ENCODE measurements at regions not wholly inside any gene's neighbourhood (a gene's known extent, or its start where the extent isn't known, plus 50 kb on each side); places are given as distances from the start of the nearest gene placed in this dataset.
A peak's percentile ranks its signal among the peaks of the same experiment; 100 is the strongest.

- H3K9me3 ChIP-seq: no peaks in the 10 kb centered on the region
- ChIA-PET CTCF (interaction anchor here (0.5 kb wide), 1 partner anchor 428 kb away, joined by 3 read pairs; no protein-coding TSS in a partner anchor), POLR2A (no interaction called here)
- no peak overlapping the region for H3K4me3 ChIP-seq (ENCODE audit: low read depth, low read length)
- H3K4me3 Mint-ChIP-seq (ENCODE audit: unreplicated experiment): no peak overlapping the region
- H3K36me3 Mint-ChIP-seq (ENCODE audit: insufficient read depth, unreplicated experiment): no peaks in the 10 kb centered on the region
- no peak for TF ChIP-seq CTCF (IDR thresholded peaks at IDR 0.05; ENCODE audit: insufficient read depth in 1 of 2, low read depth in 1 of 2, low read length in 1 of 2, severe bottlenecking in 1 of 2, unreplicated experiment in 1 of 2)
- H3K4me1 ChIP-seq: no peaks in the 10 kb centered on the region
- no peaks in the 10 kb centered on the region for H3K4me1 Mint-ChIP-seq (ENCODE audit: low read depth, unreplicated experiment)
- BruUV-seq (replicated peaks): no TSS peak
- H3K9me3 Mint-ChIP-seq (ENCODE audit: unreplicated experiment): no peaks in the 10 kb centered on the region
- intact Hi-C loops (cut with micrococcal nuclease; ENCODE audit: unreplicated experiment): no loop called here
- no peak for DNase-seq
- no peaks in the 10 kb centered on the region for H3K27me3 ChIP-seq (replicated peaks; ENCODE audit: control insufficient read depth, insufficient read depth, low read length)
- no peaks in the 10 kb centered on the region for H3K27me3 Mint-ChIP-seq (ENCODE audit: insufficient read depth, unreplicated experiment)
- no peak overlapping the region for H3K27ac Mint-ChIP-seq (ENCODE audit: unreplicated experiment)
- H3K36me3 ChIP-seq (ENCODE audit: control insufficient read depth, insufficient read depth, low read length): no peaks in the 10 kb centered on the region
Measured at GRCh38 chr7:85875398-85875797, 688.5 kb upstream of the SEMA3D start.

GRCh38 chr7:85866540-85866939, 679.7 kb upstream of the SEMA3D start:
- no peak overlapping the region for H3K4me3 Mint-ChIP-seq (ENCODE audit: unreplicated experiment)
- Histone ChIP-seq H3K4me3 (ENCODE audit: low read depth, low read length) (no peak overlapping the region), H3K36me3 (ENCODE audit: control insufficient read depth, insufficient read depth, low read length) (no peaks in the 10 kb centered on the region), H3K4me1 (no peaks in the 10 kb centered on the region), H3K27me3 (replicated peaks; ENCODE audit: control insufficient read depth, insufficient read depth, low read length) (no peaks in the 10 kb centered on the region), H3K9me3 (0 out of 2 replicates have a peak, but pooled peaks cover 3% of the 10 kb centered on the region)
- H3K4me1 Mint-ChIP-seq (ENCODE audit: low read depth, unreplicated experiment): no peaks in the 10 kb centered on the region
- intact Hi-C loops (cut with micrococcal nuclease; ENCODE audit: unreplicated experiment): no loop called here
- no peak for DNase-seq
- no peak for TF ChIP-seq CTCF (IDR thresholded peaks at IDR 0.05; ENCODE audit: insufficient read depth in 1 of 2, low read depth in 1 of 2, low read length in 1 of 2, severe bottlenecking in 1 of 2, unreplicated experiment in 1 of 2)
- ChIA-PET CTCF (no interaction called here), POLR2A (no interaction called here)
- BruUV-seq (replicated peaks): no TSS peak
- peaks cover 7% of the 10 kb centered on the region for H3K9me3 Mint-ChIP-seq (ENCODE audit: unreplicated experiment)
- H3K27me3 Mint-ChIP-seq (ENCODE audit: insufficient read depth, unreplicated experiment): peaks cover 7% of the 10 kb centered on the region
- no peaks in the 10 kb centered on the region for H3K36me3 Mint-ChIP-seq (ENCODE audit: insufficient read depth, unreplicated experiment)
- H3K27ac Mint-ChIP-seq (ENCODE audit: unreplicated experiment): no peak overlapping the region

- ChIA-PET CTCF (no interaction called here), POLR2A (no interaction called here)
- Histone ChIP-seq H3K27me3 (replicated peaks; ENCODE audit: control insufficient read depth, insufficient read depth, low read length) (no peaks in the 10 kb centered on the region), H3K36me3 (ENCODE audit: control insufficient read depth, insufficient read depth, low read length) (no peaks in the 10 kb centered on the region), H3K4me3 (ENCODE audit: low read depth, low read length) (no peak overlapping the region), H3K4me1 (no peaks in the 10 kb centered on the region), H3K9me3 (no peaks in the 10 kb centered on the region)
- H3K27me3 Mint-ChIP-seq (ENCODE audit: insufficient read depth, unreplicated experiment): peaks cover 8% of the 10 kb centered on the region
- no peak overlapping the region for H3K27ac Mint-ChIP-seq (ENCODE audit: unreplicated experiment)
- DNase-seq: peak in 1 of 2 experiments; percentile 17
- H3K9me3 Mint-ChIP-seq (ENCODE audit: unreplicated experiment): no peaks in the 10 kb centered on the region
- no TSS peak for BruUV-seq (replicated peaks)
- H3K4me3 Mint-ChIP-seq (ENCODE audit: unreplicated experiment): no peak overlapping the region
- TF ChIP-seq CTCF (IDR thresholded peaks at IDR 0.05; ENCODE audit: insufficient read depth in 1 of 2, low read depth in 1 of 2, low read length in 1 of 2, severe bottlenecking in 1 of 2, unreplicated experiment in 1 of 2): peak; percentile 32 to 36
- H3K36me3 Mint-ChIP-seq (ENCODE audit: insufficient read depth, unreplicated experiment): no peaks in the 10 kb centered on the region
- intact Hi-C loops (cut with micrococcal nuclease; ENCODE audit: unreplicated experiment): loop anchor here (1.0 to 10.0 kb wide), 4 partner anchors 294 to 1917 kb away; no protein-coding TSS in a partner anchor
- H3K4me1 Mint-ChIP-seq (ENCODE audit: low read depth, unreplicated experiment): no peaks in the 10 kb centered on the region
Measured at GRCh38 chr7:85851571-85852193, 664.8 kb upstream of the SEMA3D start.

Data from Caco-2 (cell line).